ENCODE measurements at regions not wholly inside any gene's neighbourhood (a gene's known extent, or its start where the extent isn't known, plus 50 kb on each side); places are given as distances from the start of the nearest gene placed in this dataset.
A peak's percentile ranks its signal among the peaks of the same experiment; 100 is the strongest.
"Not testable (repeated sequence)": the region's sequence is repeated elsewhere in the genome, so short reads cannot be mapped to it uniquely, and the experiment has no call there.

- WGBS, 2 experiments (ENCODE audit: insufficient coverage in 2 of 2) = no CpG with 5 or more reads among the region's 2 CpGs
- peak overlapping the region; percentile 11 for H3K27ac ChIP-seq (ENCODE audit: low read depth, low read length, severe bottlenecking)
- no peak overlapping the region for H3K4me3 ChIP-seq (ENCODE audit: extremely low read depth, insufficient read depth, low read length, poor library complexity, severe bottlenecking)
- H3K9me3 ChIP-seq (ENCODE audit: control insufficient read depth, low read length) = no peaks in the 10 kb centered on the region
- H3K4me1 ChIP-seq (ENCODE audit: control insufficient read depth, insufficient read depth, low read length, poor library complexity, severe bottlenecking) = peaks cover 18% of the 10 kb centered on the region
- H3K36me3 ChIP-seq (ENCODE audit: control insufficient read depth, insufficient read depth, low read length) = no peaks in the 10 kb centered on the region
Measured at GRCh38 chr6:21922086-21922485, 328.5 kb downstream of the SOX4 start.

- Histone ChIP-seq H3K4me3 (ENCODE audit: extremely low read depth, insufficient read depth, low read length, poor library complexity, severe bottlenecking) (no peak overlapping the region), H3K4me1 (ENCODE audit: control insufficient read depth, insufficient read depth, low read length, poor library complexity, severe bottlenecking) (peaks cover 18% of the 10 kb centered on the region), H3K36me3 (ENCODE audit: control insufficient read depth, insufficient read depth, low read length) (no peaks in the 10 kb centered on the region), H3K27ac (ENCODE audit: low read depth, low read length, severe bottlenecking) (no peak overlapping the region), H3K9me3 (ENCODE audit: control insufficient read depth, low read length) (no peaks in the 10 kb centered on the region)
- WGBS, 2 experiments (ENCODE audit: insufficient coverage in 2 of 2) = 88 to 100% methylated on average over 1 to 2 of the region's 3 CpGs
Measured at GRCh38 chr6:21924002-21924401, 330.5 kb downstream of the SOX4 start.

- Histone ChIP-seq H3K27ac (ENCODE audit: low read depth, low read length, severe bottlenecking) (no peak overlapping the region), H3K36me3 (ENCODE audit: control insufficient read depth, insufficient read depth, low read length) (no peaks in the 10 kb centered on the region), H3K4me1 (ENCODE audit: control insufficient read depth, insufficient read depth, low read length, poor library complexity, severe bottlenecking) (peaks cover 11% of the 10 kb centered on the region), H3K9me3 (ENCODE audit: control insufficient read depth, low read length) (no peaks in the 10 kb centered on the region), H3K4me3 (ENCODE audit: extremely low read depth, insufficient read depth, low read length, poor library complexity, severe bottlenecking) (no peak overlapping the region)
- WGBS, 2 experiments (ENCODE audit: insufficient coverage in 2 of 2) = 80 to 82% methylated on average over 1 to 2 of the region's 3 CpGs
Measured at GRCh38 chr6:21928827-21929226, 335.3 kb downstream of the SOX4 start.

- H3K9me3 ChIP-seq (ENCODE audit: control insufficient read depth, low read length) = no peaks in the 10 kb centered on the region
- 83 to 100% methylated on average over 1 to 3 of the region's 4 CpGs for WGBS, 2 experiments (ENCODE audit: insufficient coverage in 2 of 2)
- H3K4me3 ChIP-seq (ENCODE audit: extremely low read depth, insufficient read depth, low read length, poor library complexity, severe bottlenecking) = no peak overlapping the region
- peaks cover 6% of the 10 kb centered on the region for H3K4me1 ChIP-seq (ENCODE audit: control insufficient read depth, insufficient read depth, low read length, poor library complexity, severe bottlenecking)
- H3K36me3 ChIP-seq (ENCODE audit: control insufficient read depth, insufficient read depth, low read length) = no peaks in the 10 kb centered on the region
- H3K27ac ChIP-seq (ENCODE audit: low read depth, low read length, severe bottlenecking) = no peak overlapping the region
Measured at GRCh38 chr6:21931641-21932335, 338.2 kb downstream of the SOX4 start.

- Histone ChIP-seq H3K36me3 (ENCODE audit: control insufficient read depth, insufficient read depth, low read length) (no peaks in the 10 kb centered on the region), H3K4me3 (ENCODE audit: extremely low read depth, insufficient read depth, low read length, poor library complexity, severe bottlenecking) (no peak overlapping the region), H3K27ac (ENCODE audit: low read depth, low read length, severe bottlenecking) (no peak overlapping the region), H3K4me1 (ENCODE audit: control insufficient read depth, insufficient read depth, low read length, poor library complexity, severe bottlenecking) (peaks cover 6% of the 10 kb centered on the region), H3K9me3 (ENCODE audit: control insufficient read depth, low read length) (no peaks in the 10 kb centered on the region)
Measured at GRCh38 chr6:21933351-21933750, 339.8 kb downstream of the SOX4 start.

DNA sequence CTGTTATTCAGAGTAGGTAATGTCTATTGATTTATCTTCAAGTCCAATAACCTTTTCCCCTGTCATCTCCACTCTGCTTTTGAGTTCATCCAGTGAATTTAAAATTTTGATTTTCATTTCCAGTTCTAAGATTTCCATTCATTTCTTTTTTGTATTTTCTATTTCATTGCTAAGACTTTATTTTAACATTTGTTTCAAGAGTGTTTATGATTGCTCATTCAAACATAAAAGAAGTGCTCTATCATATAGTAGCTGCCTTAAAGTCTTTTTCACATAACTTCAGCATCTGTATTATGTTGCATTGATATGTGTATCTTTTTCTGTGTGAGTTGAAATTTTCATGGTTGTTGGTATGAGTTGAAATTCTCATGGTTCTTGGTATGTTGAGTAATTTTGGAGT is 341.6 kb downstream of the SOX4 start:
- Histone ChIP-seq H3K4me1 (ENCODE audit: control insufficient read depth, insufficient read depth, low read length, poor library complexity, severe bottlenecking) (peaks cover 6% of the 10 kb centered on the region), H3K27ac (ENCODE audit: low read depth, low read length, severe bottlenecking) (no peak overlapping the region), H3K9me3 (ENCODE audit: control insufficient read depth, low read length) (no peaks in the 10 kb centered on the region), H3K36me3 (ENCODE audit: control insufficient read depth, insufficient read depth, low read length) (no peaks in the 10 kb centered on the region), H3K4me3 (ENCODE audit: extremely low read depth, insufficient read depth, low read length, poor library complexity, severe bottlenecking) (no peak overlapping the region)

- Histone ChIP-seq H3K4me1 (ENCODE audit: control insufficient read depth, insufficient read depth, low read length, poor library complexity, severe bottlenecking) (peaks cover 6% of the 10 kb centered on the region), H3K9me3 (ENCODE audit: control insufficient read depth, low read length) (no peaks in the 10 kb centered on the region), H3K27ac (ENCODE audit: low read depth, low read length, severe bottlenecking) (no peak overlapping the region), H3K4me3 (ENCODE audit: extremely low read depth, insufficient read depth, low read length, poor library complexity, severe bottlenecking) (no peak overlapping the region), H3K36me3 (ENCODE audit: control insufficient read depth, insufficient read depth, low read length) (no peaks in the 10 kb centered on the region)
- WGBS, 2 experiments (ENCODE audit: insufficient coverage in 2 of 2) = 35 to 69% methylated on average over 2 of the region's 2 CpGs
Measured at GRCh38 chr6:21935561-21936028, 342.0 kb downstream of the SOX4 start.

GRCh38 chr6:21937466-21937865 is 343.9 kb downstream of the SOX4 start:
- 89 to 93% methylated on average over 5 of the region's 6 CpGs for WGBS, 2 experiments (ENCODE audit: insufficient coverage in 2 of 2)
- Histone ChIP-seq H3K9me3 (ENCODE audit: control insufficient read depth, low read length) (no peaks in the 10 kb centered on the region), H3K4me1 (ENCODE audit: control insufficient read depth, insufficient read depth, low read length, poor library complexity, severe bottlenecking) (peaks cover 6% of the 10 kb centered on the region), H3K4me3 (ENCODE audit: extremely low read depth, insufficient read depth, low read length, poor library complexity, severe bottlenecking) (no peak overlapping the region), H3K36me3 (ENCODE audit: control insufficient read depth, insufficient read depth, low read length) (no peaks in the 10 kb centered on the region), H3K27ac (ENCODE audit: low read depth, low read length, severe bottlenecking) (no peak overlapping the region)

DNA sequence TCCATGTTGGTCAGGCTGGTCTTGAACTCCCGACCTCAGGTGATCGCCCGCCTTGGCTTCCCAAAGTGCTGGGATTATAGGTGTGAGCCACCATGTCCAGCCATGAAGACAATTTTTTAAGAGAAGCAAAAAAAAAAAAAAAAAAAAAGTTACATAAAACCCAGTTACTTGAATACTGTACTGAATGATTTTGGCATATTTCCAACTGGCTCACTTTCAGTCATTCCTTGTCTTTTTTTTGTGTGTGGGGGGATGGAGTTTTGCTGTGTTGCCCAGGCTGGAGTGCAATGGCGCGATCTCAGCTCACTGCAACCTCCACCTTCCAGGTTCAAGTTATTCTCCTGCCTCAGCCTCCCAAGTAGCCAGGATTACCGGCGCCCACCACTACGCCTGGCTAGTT is 345.5 kb downstream of the SOX4 start:
- 80 to 92% methylated on average over 3 to 5 of the region's 8 CpGs for WGBS, 2 experiments (ENCODE audit: insufficient coverage in 2 of 2)
- H3K4me3 ChIP-seq (ENCODE audit: extremely low read depth, insufficient read depth, low read length, poor library complexity, severe bottlenecking); H3K4me1 ChIP-seq (ENCODE audit: control insufficient read depth, insufficient read depth, low read length, poor library complexity, severe bottlenecking); H3K36me3 ChIP-seq (ENCODE audit: control insufficient read depth, insufficient read depth, low read length); H3K27ac ChIP-seq (ENCODE audit: low read depth, low read length, severe bottlenecking); H3K9me3 ChIP-seq (ENCODE audit: control insufficient read depth, low read length): not testable (repeated sequence)

GRCh38 chr6:21941926-21942325 is 348.4 kb downstream of the SOX4 start:
- Histone ChIP-seq H3K27ac (ENCODE audit: low read depth, low read length, severe bottlenecking) (no peak overlapping the region), H3K9me3 (ENCODE audit: control insufficient read depth, low read length) (no peaks in the 10 kb centered on the region), H3K36me3 (ENCODE audit: control insufficient read depth, insufficient read depth, low read length) (no peaks in the 10 kb centered on the region), H3K4me1 (ENCODE audit: control insufficient read depth, insufficient read depth, low read length, poor library complexity, severe bottlenecking) (peaks cover under 1% of the 10 kb centered on the region), H3K4me3 (ENCODE audit: extremely low read depth, insufficient read depth, low read length, poor library complexity, severe bottlenecking) (no peak overlapping the region)
- 91 to 100% methylated on average over 1 of the region's 1 CpG for WGBS, 2 experiments (ENCODE audit: insufficient coverage in 2 of 2)

GRCh38 chr6:21942897-21943296 is 349.3 kb downstream of the SOX4 start:
- 63 to 71% methylated on average over 1 of the region's 6 CpGs for WGBS, 2 experiments (ENCODE audit: insufficient coverage in 2 of 2)
- Histone ChIP-seq H3K4me1 (ENCODE audit: control insufficient read depth, insufficient read depth, low read length, poor library complexity, severe bottlenecking) (peaks cover 10% of the 10 kb centered on the region), H3K9me3 (ENCODE audit: control insufficient read depth, low read length) (no peaks in the 10 kb centered on the region), H3K36me3 (ENCODE audit: control insufficient read depth, insufficient read depth, low read length) (no peaks in the 10 kb centered on the region), H3K27ac (ENCODE audit: low read depth, low read length, severe bottlenecking) (no peak overlapping the region), H3K4me3 (ENCODE audit: extremely low read depth, insufficient read depth, low read length, poor library complexity, severe bottlenecking) (no peak overlapping the region)

Measured in mesodermal cell (in vitro differentiated cells).